MM.1S (cell line): ENCODE measurements at regions not wholly inside any gene's neighbourhood (a gene's known extent, or its start where the extent isn't known, plus 50 kb on each side); places are given as distances from the start of the nearest gene placed in this dataset.

Experiments
- EZH2 ChIP-seq: fragments of 300-600 bp; sonication (generic); optimal IDR thresholded peaks from 2 replicates; pipeline ENCODE3; 2017; ENCODE audit warnings: low read depth, mild to moderate bottlenecking, antibody characterized with exemption, low read length, mixed read lengths
- EZH2phosphoT487 ChIP-seq: fragments of 300-600 bp; sonication (generic); IDR thresholded peaks from 2 replicates; pipeline ENCODE4 v1.6.1; 2018; ENCODE audit warnings: antibody characterized with exemption, low read length
- TF ChIP-seq, protein P1 (sequence below): fragments of 300-600 bp; sonication (generic); IDR thresholded peaks from 2 replicates; pipeline ENCODE4 v1.5.1; 2016; ENCODE audit warnings: antibody characterized with exemption, low read length, mixed read lengths

GRCh38 chr18:11199477-11199876, 50.1 kb upstream of the PIEZO2 start:
- TF ChIP-seq, protein P1, sequence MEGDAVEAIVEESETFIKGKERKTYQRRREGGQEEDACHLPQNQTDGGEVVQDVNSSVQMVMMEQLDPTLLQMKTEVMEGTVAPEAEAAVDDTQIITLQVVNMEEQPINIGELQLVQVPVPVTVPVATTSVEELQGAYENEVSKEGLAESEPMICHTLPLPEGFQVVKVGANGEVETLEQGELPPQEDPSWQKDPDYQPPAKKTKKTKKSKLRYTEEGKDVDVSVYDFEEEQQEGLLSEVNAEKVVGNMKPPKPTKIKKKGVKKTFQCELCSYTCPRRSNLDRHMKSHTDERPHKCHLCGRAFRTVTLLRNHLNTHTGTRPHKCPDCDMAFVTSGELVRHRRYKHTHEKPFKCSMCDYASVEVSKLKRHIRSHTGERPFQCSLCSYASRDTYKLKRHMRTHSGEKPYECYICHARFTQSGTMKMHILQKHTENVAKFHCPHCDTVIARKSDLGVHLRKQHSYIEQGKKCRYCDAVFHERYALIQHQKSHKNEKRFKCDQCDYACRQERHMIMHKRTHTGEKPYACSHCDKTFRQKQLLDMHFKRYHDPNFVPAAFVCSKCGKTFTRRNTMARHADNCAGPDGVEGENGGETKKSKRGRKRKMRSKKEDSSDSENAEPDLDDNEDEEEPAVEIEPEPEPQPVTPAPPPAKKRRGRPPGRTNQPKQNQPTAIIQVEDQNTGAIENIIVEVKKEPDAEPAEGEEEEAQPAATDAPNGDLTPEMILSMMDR = no peak
- TF ChIP-seq EZH2 (no peak), EZH2phosphoT487 (no peak)
